Parathyroid adenoma (tissue), 2 donors: ENCODE measurements at regions not wholly inside any gene's neighbourhood (a gene's known extent, or its start where the extent isn't known, plus 50 kb on each side); places are given as distances from the start of the nearest gene placed in this dataset.

ENCODE experiments used
- H2AFZ ChIP-seq: fragments of 300-600 bp; sonication (generic); one replicate; pipeline ENCODE4 v1.7.0; 2017; ENCODE audit warnings: antibody characterized with exemption, mild to moderate bottlenecking
- H3K27ac ChIP-seq: fragments of 300-600 bp; sonication (generic); one replicate; pipeline ENCODE4 v1.7.0; 2017
- H3K27me3 ChIP-seq: fragments of 300-600 bp; sonication (generic); one replicate; pipeline ENCODE4 v1.7.0; 2017; ENCODE audit warnings: low read length; ENCODE audit not compliant: control insufficient read depth, insufficient read depth
- H3K36me3 ChIP-seq: fragments of 300-600 bp; sonication (generic); one replicate; pipeline ENCODE4 v1.7.0; 2017; ENCODE audit warnings: low read length; ENCODE audit not compliant: control insufficient read depth, insufficient read depth
- H3K4me1 ChIP-seq: fragments of 300-600 bp; sonication (generic); one replicate; pipeline ENCODE4 v1.7.0; 2017; ENCODE audit warnings: control low read depth
- H3K4me2 ChIP-seq: fragments of 300-600 bp; sonication (generic); one replicate; pipeline ENCODE4 v1.7.0; 2017; ENCODE audit warnings: low read length
- H3K4me3 ChIP-seq: fragments of 300-600 bp; sonication (generic); one replicate; pipeline ENCODE4 v1.7.0; 2017; ENCODE audit warnings: low read depth, low read length
- H3K79me2 ChIP-seq: fragments of 300-600 bp; sonication (generic); one replicate; pipeline ENCODE4 v1.7.0; 2017; ENCODE audit warnings: control low read depth
- H3K9ac ChIP-seq: fragments of 300-600 bp; sonication (generic); one replicate; pipeline ENCODE4 v1.7.0; 2017; ENCODE audit warnings: mild to moderate bottlenecking
- H3K9me3 ChIP-seq: fragments of 300-600 bp; sonication (generic); one replicate; pipeline ENCODE4 v1.7.0; 2017; ENCODE audit warnings: low read length; ENCODE audit not compliant: control insufficient read depth
- CTCF ChIP-seq: fragments of 300-600 bp; sonication (generic); IDR thresholded peaks from one replicate; pipeline ENCODE4 v1.7.0; 2017; ENCODE audit warnings: antibody characterized with exemption, mild to moderate bottlenecking
- donor health status: primary hyperparathyroidism.

- H3K27me3 ChIP-seq, result no peaks in the 10 kb centered on the region
- H3K9me3 ChIP-seq, result no peaks in the 10 kb centered on the region
- H3K4me1 ChIP-seq, result no peaks in the 10 kb centered on the region
- no peak overlapping the region for H2AFZ ChIP-seq
- H3K36me3 ChIP-seq, result no peaks in the 10 kb centered on the region
- no peaks in the 10 kb centered on the region for H3K79me2 ChIP-seq
- no peak overlapping the region for H3K4me2 ChIP-seq
- no peak overlapping the region for H3K4me3 ChIP-seq
- no peak overlapping the region for H3K27ac ChIP-seq
- no peak for TF ChIP-seq CTCF
- H3K9ac ChIP-seq, result no peak overlapping the region
These were observed 131.7 kb upstream of the AGBL1 start for GRCh38 chr15:85947936-85948335.

- H3K4me1 ChIP-seq, result no peaks in the 10 kb centered on the region
- no peaks in the 10 kb centered on the region for H3K27me3 ChIP-seq
- no peaks in the 10 kb centered on the region for H3K36me3 ChIP-seq
- no peak overlapping the region for H3K4me3 ChIP-seq
- H3K27ac ChIP-seq, result no peak overlapping the region
- H3K4me2 ChIP-seq, result no peak overlapping the region
- no peak for TF ChIP-seq CTCF
- no peak overlapping the region for H3K9ac ChIP-seq
- no peak overlapping the region for H2AFZ ChIP-seq
- H3K79me2 ChIP-seq, result no peaks in the 10 kb centered on the region
- H3K9me3 ChIP-seq, result no peaks in the 10 kb centered on the region
These were observed 129.6 kb upstream of the AGBL1 start for GRCh38 chr15:85950101-85950500.

DNA sequence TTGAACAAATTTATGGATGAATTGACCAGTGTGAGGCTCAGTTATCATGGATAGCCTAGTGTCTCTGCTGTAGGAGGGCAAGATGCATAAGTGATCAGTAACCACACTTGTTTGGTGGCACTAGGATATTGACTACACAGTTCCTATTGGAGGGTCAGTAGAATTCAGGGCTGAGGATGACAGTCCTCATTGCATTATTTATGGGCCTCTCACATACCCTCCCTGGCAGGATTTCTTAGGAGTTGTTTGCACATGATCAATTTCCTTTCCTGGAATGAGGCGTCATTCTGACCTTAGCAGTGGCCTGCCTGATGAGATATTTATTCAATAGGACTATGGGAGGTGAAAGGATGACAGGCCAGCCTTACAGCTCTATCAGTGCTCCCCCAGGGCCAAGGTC, 125.1 kb upstream of the AGBL1 start:
- H3K79me2 ChIP-seq, result no peaks in the 10 kb centered on the region
- H2AFZ ChIP-seq, result no peak overlapping the region
- no peak overlapping the region for H3K4me3 ChIP-seq
- H3K9ac ChIP-seq, result no peak overlapping the region
- no peaks in the 10 kb centered on the region for H3K4me1 ChIP-seq
- no peaks in the 10 kb centered on the region for H3K27me3 ChIP-seq
- H3K27ac ChIP-seq, result no peak overlapping the region
- no peak overlapping the region for H3K4me2 ChIP-seq
- no peaks in the 10 kb centered on the region for H3K9me3 ChIP-seq
- no peak for TF ChIP-seq CTCF
- H3K36me3 ChIP-seq, result no peaks in the 10 kb centered on the region

DNA sequence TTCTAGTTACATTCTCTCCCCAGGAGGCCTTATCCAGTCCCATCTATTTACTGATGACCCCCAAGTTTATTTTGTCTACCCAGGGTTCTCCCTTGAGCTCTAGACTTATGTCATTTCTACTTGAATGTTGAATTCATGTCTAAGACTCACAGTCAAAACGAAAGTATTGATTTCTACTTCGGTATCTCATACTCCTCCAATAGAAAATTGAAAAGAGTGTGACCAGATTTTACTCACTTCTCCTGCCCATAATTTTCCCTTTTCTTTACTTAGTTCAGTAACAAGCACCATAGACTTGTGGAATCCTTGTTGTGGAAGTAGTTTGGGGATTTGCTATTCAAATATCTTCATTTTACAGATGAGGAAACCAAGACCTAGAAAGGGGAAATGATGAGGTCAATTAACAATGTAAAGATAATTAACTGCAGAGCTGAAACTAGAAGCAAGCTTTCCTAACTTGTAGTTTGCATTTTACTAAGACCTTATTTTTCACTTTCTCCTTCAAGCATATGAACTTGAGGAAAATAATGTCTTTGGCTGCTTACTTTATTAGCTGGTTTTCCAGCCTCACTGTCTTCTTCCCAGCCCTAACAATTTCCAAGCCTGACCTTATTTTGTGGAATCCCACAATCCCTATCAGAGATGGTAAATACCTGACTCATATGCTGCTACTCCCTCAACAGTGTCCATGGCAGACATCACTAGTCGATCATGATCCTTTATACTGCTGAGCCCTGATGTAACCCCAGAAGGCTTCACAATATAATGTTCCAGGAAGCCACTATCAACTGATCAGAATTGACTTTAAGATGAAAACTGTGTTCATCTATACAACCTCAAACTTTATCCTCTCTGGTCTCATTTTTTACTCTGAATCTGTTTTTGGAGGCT, 123.9 kb upstream of the AGBL1 start:
- H3K4me1 ChIP-seq, result no peaks in the 10 kb centered on the region
- H3K27ac ChIP-seq, result no peak overlapping the region
- H3K36me3 ChIP-seq, result no peaks in the 10 kb centered on the region
- no peaks in the 10 kb centered on the region for H3K9me3 ChIP-seq
- H2AFZ ChIP-seq, result no peak overlapping the region
- no peak for TF ChIP-seq CTCF
- H3K9ac ChIP-seq, result no peak overlapping the region
- H3K79me2 ChIP-seq, result no peaks in the 10 kb centered on the region
- H3K4me2 ChIP-seq, result no peak overlapping the region
- no peak overlapping the region for H3K4me3 ChIP-seq
- H3K27me3 ChIP-seq, result no peaks in the 10 kb centered on the region
